ENCODE measurements at regions not wholly inside any gene's neighbourhood (a gene's known extent, or its start where the extent isn't known, plus 50 kb on each side); places are given as distances from the start of the nearest gene placed in this dataset.

- intact Hi-C loops (cut with DNase I, micrococcal nuclease), result no loop called here
- ATAC-seq, result no peak
Observed at GRCh38 chr3:77816366-77816765, 776.5 kb downstream of the ROBO2 start.

GRCh38 chr3:77825001-77825827 lies 785.3 kb downstream of the ROBO2 start:
- peak; percentile 3 to 57 (median 55) for DNase-seq

More at GRCh38 chr3:77816366-77816765, 776.5 kb downstream of the ROBO2 start:
- Histone ChIP-seq H3K4me1 (ENCODE audit: low read depth) (no peaks in the 10 kb centered on the region), H3K36me3 (ENCODE audit: low read depth) (no peaks in the 10 kb centered on the region), H3K9me3 (no peaks in the 10 kb centered on the region), H3K4me3 (no peak overlapping the region)
- no peak for TF ChIP-seq CTCF (IDR thresholded peaks at IDR 0.05)
- no peak for DNase-seq

GRCh38 chr3:77835921-77836320 lies 796.0 kb downstream of the ROBO2 start:
- no peaks in the 10 kb centered on the region for H3K4me1 ChIP-seq (ENCODE audit: low read depth)
- no peak overlapping the region for H3K4me3 ChIP-seq
- no peak for DNase-seq
- no peak for ATAC-seq
- intact Hi-C loops (cut with DNase I, micrococcal nuclease), result no loop called here
- peaks cover 6% of the 10 kb centered on the region for H3K9me3 ChIP-seq
- no peak for TF ChIP-seq CTCF (IDR thresholded peaks at IDR 0.05)
- no peaks in the 10 kb centered on the region for H3K36me3 ChIP-seq (ENCODE audit: low read depth)

More at GRCh38 chr3:77825001-77825827, 785.3 kb downstream of the ROBO2 start:
- Histone ChIP-seq H3K4me3 (no peak overlapping the region), H3K4me1 (ENCODE audit: low read depth) (no peaks in the 10 kb centered on the region), H3K36me3 (ENCODE audit: low read depth) (no peaks in the 10 kb centered on the region), H3K9me3 (no peaks in the 10 kb centered on the region)
- intact Hi-C loops (cut with DNase I, micrococcal nuclease), result no loop called here
- ATAC-seq, result peak; percentile 88
- TF ChIP-seq CTCF (IDR thresholded peaks at IDR 0.05), result no peak

- ATAC-seq (no peak), DNase-seq (no peak)
- Histone ChIP-seq H3K4me3 (no peak overlapping the region), H3K9me3 (peaks cover 10% of the 10 kb centered on the region), H3K36me3 (ENCODE audit: low read depth) (no peaks in the 10 kb centered on the region), H3K4me1 (ENCODE audit: low read depth) (no peaks in the 10 kb centered on the region)
- intact Hi-C loops (cut with DNase I, micrococcal nuclease), result no loop called here
- TF ChIP-seq CTCF (IDR thresholded peaks at IDR 0.05), result no peak
Observed at GRCh38 chr3:77837456-77838025, 797.6 kb downstream of the ROBO2 start.

- intact Hi-C loops (cut with DNase I, micrococcal nuclease), result no loop called here
- no peaks in the 10 kb centered on the region for H3K4me1 ChIP-seq (ENCODE audit: low read depth)
- H3K36me3 ChIP-seq (ENCODE audit: low read depth), result no peaks in the 10 kb centered on the region
- no peak for TF ChIP-seq CTCF (IDR thresholded peaks at IDR 0.05)
- DNase-seq, result no peak
- ATAC-seq, result no peak
- no peaks in the 10 kb centered on the region for H3K9me3 ChIP-seq
- no peak overlapping the region for H3K4me3 ChIP-seq
Observed at GRCh38 chr3:77859156-77859555, 819.3 kb downstream of the ROBO2 start.

All from mucosa of descending colon (tissue), 3 donors.